GM23248 (cell line): ENCODE measurements at regions not wholly inside any gene's neighbourhood (a gene's known extent, or its start where the extent isn't known, plus 50 kb on each side); places are given as distances from the start of the nearest gene placed in this dataset.
A peak's percentile ranks its signal among the peaks of the same experiment; 100 is the strongest.

ENCODE experiments used
- DNase-seq: peaks from one replicate; pipeline ENCODE4 v3.0.0-alpha.2; 2015
- H2AFZ ChIP-seq: fragments of 200-600 bp; sonication (generic); 2 replicates; pipeline ENCODE4 v1.6.1; 2016; ENCODE audit warnings: antibody characterized with exemption
- H3F3A ChIP-seq: fragments of 200-600 bp; sonication (generic); 2 replicates; pipeline ENCODE4 v1.6.1; 2016; ENCODE audit warnings: mild to moderate bottlenecking, antibody characterized with exemption, mixed run types; ENCODE audit not compliant: insufficient read depth
- H3K27ac ChIP-seq: fragments of 200-600 bp; sonication (generic); 2 replicates; pipeline ENCODE4 v1.5.1; 2016; ENCODE audit warnings: mild to moderate bottlenecking
- H3K27me3 ChIP-seq: fragments of 200-600 bp; sonication (generic); replicated peaks from 2 replicates; pipeline ENCODE4 v1.6.1; 2016; ENCODE audit warnings: mild to moderate bottlenecking; ENCODE audit not compliant: insufficient read depth
- H3K36me3 ChIP-seq: fragments of 200-600 bp; sonication (generic); 2 replicates; pipeline ENCODE4 v1.6.1; 2016; ENCODE audit warnings: low read depth, mild to moderate bottlenecking
- H3K4me1 ChIP-seq: fragments of 200-600 bp; sonication (generic); 2 replicates; pipeline ENCODE4 v1.6.1; 2016; ENCODE audit warnings: mild to moderate bottlenecking; ENCODE audit not compliant: insufficient read depth
- H3K4me2 ChIP-seq: fragments of 200-600 bp; sonication (generic); one replicate; pipeline ENCODE4 v1.6.1; 2016; ENCODE audit warnings: mild to moderate bottlenecking; ENCODE audit not compliant: unreplicated experiment
- H3K4me3 ChIP-seq: fragments of 200-600 bp; sonication (generic); 2 replicates; pipeline ENCODE4 v1.5.1; 2016; ENCODE audit warnings: mild to moderate bottlenecking
- H3K79me2 ChIP-seq: fragments of 200-600 bp; sonication (generic); 2 replicates; pipeline ENCODE4 v1.6.1; 2016; ENCODE audit warnings: mild to moderate bottlenecking; ENCODE audit not compliant: insufficient read depth
- H3K9ac ChIP-seq: fragments of 200-600 bp; sonication (generic); 2 replicates; pipeline ENCODE4 v1.6.1; 2016; ENCODE audit warnings: mild to moderate bottlenecking
- H3K9me2 ChIP-seq: fragments of 200-600 bp; sonication (generic); 2 replicates; pipeline ENCODE4 v1.6.1; 2016; ENCODE audit warnings: mixed run types, mild to moderate bottlenecking, moderate library complexity; ENCODE audit not compliant: insufficient read depth
- H3K9me3 ChIP-seq: fragments of 200-600 bp; sonication (generic); one replicate; pipeline ENCODE4 v1.6.1; 2017; ENCODE audit warnings: low read depth
- H4K20me1 ChIP-seq: fragments of 200-600 bp; sonication (generic); 2 replicates; pipeline ENCODE4 v1.6.0; 2016; ENCODE audit not compliant: insufficient read depth
- EZH2 ChIP-seq: fragments of 200-600 bp; sonication (generic); IDR thresholded peaks from 2 replicates; pipeline ENCODE4 v1.6.1; 2018; ENCODE audit warnings: antibody characterized with exemption, mild to moderate bottlenecking; ENCODE audit not compliant: insufficient read depth, poor library complexity, severe bottlenecking
- EZH2phosphoT487 ChIP-seq: fragments of 200-600 bp; sonication (generic); IDR thresholded peaks from 2 replicates; pipeline ENCODE4 v1.6.1; 2018; ENCODE audit warnings: antibody characterized with exemption, moderate library complexity, mild to moderate bottlenecking, low read depth; ENCODE audit not compliant: insufficient read depth
- WGBS, 2 experiments: methylation state at CpG; one replicate each; pipeline ENCODE4 v1.1.6; 2015 to 2017; ENCODE audit warnings: low lambda C conversion rate in 2 of 2, low coverage in 1 of 2; ENCODE audit errors: missing lambda C conversion rate in 2 of 2; 5-methylcytosine and 5-hydroxymethylcytosine counted together
- in situ Hi-C: fragments of 300-500 bp; cut with MboI; formaldehyde crosslinking; loops from 2 replicates; pipeline ENCODE4 v1.15.0; 2020

GRCh38 chr1:82287556-82287955 lies 486.8 kb downstream of the ADGRL2 start:
- Histone ChIP-seq H3K27ac (no peak overlapping the region), H3K79me2 (no peaks in the 10 kb centered on the region)
- 59 to 64% methylated on average over 3 of the region's 3 CpGs for WGBS, 2 experiments

GRCh38 chr1:82284213-82284612 lies 483.5 kb downstream of the ADGRL2 start:
- peak; percentile 3 for DNase-seq
- no peak overlapping the region for H2AFZ ChIP-seq

More at GRCh38 chr1:82287556-82287955, 486.8 kb downstream of the ADGRL2 start:
- H3K9ac ChIP-seq, result no peak overlapping the region
- H4K20me1 ChIP-seq, result no peaks in the 10 kb centered on the region
- H3K4me1 ChIP-seq, result no peaks in the 10 kb centered on the region
- no peaks in the 10 kb centered on the region for H3K9me2 ChIP-seq
- H3F3A ChIP-seq, result no peaks in the 10 kb centered on the region
- TF ChIP-seq EZH2 (no peak), EZH2phosphoT487 (no peak)
- no peak overlapping the region for H2AFZ ChIP-seq
- H3K4me3 ChIP-seq, result no peak overlapping the region
- in situ Hi-C loops, result no loop called here
- H3K4me2 ChIP-seq, result no peak overlapping the region
- DNase-seq, result no peak
- H3K36me3 ChIP-seq, result no peaks in the 10 kb centered on the region
- no peaks in the 10 kb centered on the region for H3K9me3 ChIP-seq
- H3K27me3 ChIP-seq, result no peaks in the 10 kb centered on the region

GRCh38 chr1:82279241-82279640 lies 478.5 kb downstream of the ADGRL2 start:
- H2AFZ ChIP-seq, result no peak overlapping the region
- no peaks in the 10 kb centered on the region for H3K27me3 ChIP-seq
- H3K4me2 ChIP-seq, result no peak overlapping the region
- TF ChIP-seq EZH2 (no peak), EZH2phosphoT487 (no peak)
- no peak overlapping the region for H3K27ac ChIP-seq
- in situ Hi-C loops, result no loop called here
- no peak overlapping the region for H3K9ac ChIP-seq
- H4K20me1 ChIP-seq, result no peaks in the 10 kb centered on the region
- no peaks in the 10 kb centered on the region for H3K79me2 ChIP-seq
- H3K9me3 ChIP-seq, result no peaks in the 10 kb centered on the region
- H3K4me1 ChIP-seq, result no peaks in the 10 kb centered on the region
- H3K4me3 ChIP-seq, result no peak overlapping the region
- H3K36me3 ChIP-seq, result no peaks in the 10 kb centered on the region
- DNase-seq, result no peak
- no peaks in the 10 kb centered on the region for H3F3A ChIP-seq
- H3K9me2 ChIP-seq, result peaks cover 4% of the 10 kb centered on the region; the same call in 1 of the 2 replicates
- 33 to 38% methylated on average over 6 of the region's 6 CpGs for WGBS, 2 experiments

More at GRCh38 chr1:82284213-82284612, 483.5 kb downstream of the ADGRL2 start:
- H3K79me2 ChIP-seq, result no peaks in the 10 kb centered on the region
- no peaks in the 10 kb centered on the region for H4K20me1 ChIP-seq
- H3F3A ChIP-seq, result no peaks in the 10 kb centered on the region
- H3K9ac ChIP-seq, result no peak overlapping the region
- no peak overlapping the region for H3K4me3 ChIP-seq
- WGBS, 2 experiments, result 62 to 67% methylated on average over 1 of the region's 1 CpG
- H3K27me3 ChIP-seq, result no peaks in the 10 kb centered on the region
- no peaks in the 10 kb centered on the region for H3K9me3 ChIP-seq
- H3K4me1 ChIP-seq, result no peaks in the 10 kb centered on the region
- TF ChIP-seq EZH2 (no peak), EZH2phosphoT487 (no peak)
- H3K9me2 ChIP-seq, result peaks cover 4% of the 10 kb centered on the region; the same call in 1 of the 2 replicates
- in situ Hi-C loops, result no loop called here
- no peak overlapping the region for H3K27ac ChIP-seq
- H3K4me2 ChIP-seq, result no peak overlapping the region
- no peaks in the 10 kb centered on the region for H3K36me3 ChIP-seq

- H3K9me3 ChIP-seq, result no peaks in the 10 kb centered on the region
- no peak overlapping the region for H2AFZ ChIP-seq
- H3K4me1 ChIP-seq, result no peaks in the 10 kb centered on the region
- no peaks in the 10 kb centered on the region for H3K36me3 ChIP-seq
- H3K9me2 ChIP-seq, result no peaks in the 10 kb centered on the region
- H3K79me2 ChIP-seq, result no peaks in the 10 kb centered on the region
- no peaks in the 10 kb centered on the region for H3K27me3 ChIP-seq
- no peak overlapping the region for H3K4me3 ChIP-seq
- H4K20me1 ChIP-seq, result no peaks in the 10 kb centered on the region
- whole genome bisulfite sequencing, 2 experiments, result 56 to 73% methylated on average over 2 of the region's 2 CpGs
- in situ Hi-C loops, result no loop called here
- H3K4me2 ChIP-seq, result no peak overlapping the region
- no peak overlapping the region for H3K9ac ChIP-seq
- TF ChIP-seq EZH2 (no peak), EZH2phosphoT487 (no peak)
- no peak for DNase-seq
- no peaks in the 10 kb centered on the region for H3F3A ChIP-seq
- no peak overlapping the region for H3K27ac ChIP-seq
Observed at GRCh38 chr1:82273816-82274215, 473.1 kb downstream of the ADGRL2 start.

- H4K20me1 ChIP-seq, result no peaks in the 10 kb centered on the region
- no peak overlapping the region for H2AFZ ChIP-seq
- H3K79me2 ChIP-seq, result no peaks in the 10 kb centered on the region
- in situ Hi-C loops, result no loop called here
- no peak overlapping the region for H3K4me3 ChIP-seq
- WGBS, 2 experiments, result 16 to 19% methylated on average over 5 of the region's 5 CpGs
- H3K4me2 ChIP-seq, result no peak overlapping the region
- H3K9me3 ChIP-seq, result no peaks in the 10 kb centered on the region
- H3K27me3 ChIP-seq, result no peaks in the 10 kb centered on the region
- DNase-seq, result peak; percentile 22
- H3K9ac ChIP-seq, result no peak overlapping the region
- TF ChIP-seq EZH2phosphoT487 (no peak), EZH2 (no peak)
- H3K36me3 ChIP-seq, result no peaks in the 10 kb centered on the region
- H3F3A ChIP-seq, result no peaks in the 10 kb centered on the region
- no peak overlapping the region for H3K27ac ChIP-seq
- no peaks in the 10 kb centered on the region for H3K4me1 ChIP-seq
- H3K9me2 ChIP-seq, result no peaks in the 10 kb centered on the region
Observed at GRCh38 chr1:82269431-82269830, 468.7 kb downstream of the ADGRL2 start.
